ENCODE measurements at regions not wholly inside any gene's neighbourhood (a gene's known extent, or its start where the extent isn't known, plus 50 kb on each side); places are given as distances from the start of the nearest gene placed in this dataset.

GRCh38 chr3:82293435-82293834 is 532.0 kb upstream of the GBE1 start:
- Histone ChIP-seq H3K9me3 (no peaks in the 10 kb centered on the region), H3K36me3 (no peaks in the 10 kb centered on the region), H3K27ac (no peak overlapping the region), H3K4me1 (no peaks in the 10 kb centered on the region), H3K4me3 (no peak overlapping the region), H3K27me3 (no peaks in the 10 kb centered on the region)
- TF ChIP-seq POLR2AphosphoS5 (IDR thresholded peaks at IDR 0.05) (no peak), CTCF (IDR thresholded peaks at IDR 0.05) (no peak), EP300 (IDR thresholded peaks at IDR 0.05) (no peak), POLR2A (IDR thresholded peaks at IDR 0.05) (no peak)
- no peak for ATAC-seq (ENCODE audit: low FRiP score in 2 of 2)
- DNase-seq = no peak
- 71 to 73% methylated on average over 1 of the region's 1 CpG for WGBS, 2 donors

GRCh38 chr3:82287562-82287961 is 526.1 kb upstream of the GBE1 start:
- Histone ChIP-seq H3K27ac (no peak overlapping the region), H3K4me3 (no peak overlapping the region), H3K4me1 (no peaks in the 10 kb centered on the region), H3K27me3 (no peaks in the 10 kb centered on the region), H3K9me3 (no peaks in the 10 kb centered on the region), H3K36me3 (no peaks in the 10 kb centered on the region)
- TF ChIP-seq POLR2A (IDR thresholded peaks at IDR 0.05) = no peak
- no peak for TF ChIP-seq POLR2AphosphoS5 (IDR thresholded peaks at IDR 0.05)
- no peak for TF ChIP-seq CTCF (IDR thresholded peaks at IDR 0.05)
- no peak for TF ChIP-seq EP300 (IDR thresholded peaks at IDR 0.05)
- no peak for DNase-seq
- WGBS, 2 donors = 91 to 97% methylated on average over 1 to 3 of the region's 3 CpGs
- ATAC-seq (ENCODE audit: low FRiP score in 2 of 2) = no peak

GRCh38 chr3:82281205-82281604 is 519.8 kb upstream of the GBE1 start:
- H3K27ac ChIP-seq = no peak overlapping the region
- no peaks in the 10 kb centered on the region for H3K4me1 ChIP-seq
- no peak overlapping the region for H3K4me3 ChIP-seq
- no peaks in the 10 kb centered on the region for H3K9me3 ChIP-seq
- TF ChIP-seq EP300 (IDR thresholded peaks at IDR 0.05) = no peak
- WGBS, 2 donors = 70 to 80% methylated on average over 3 of the region's 3 CpGs
- no peaks in the 10 kb centered on the region for H3K36me3 ChIP-seq
- DNase-seq (no peak), ATAC-seq (ENCODE audit: low FRiP score in 2 of 2) (no peak)
- no peaks in the 10 kb centered on the region for H3K27me3 ChIP-seq

GRCh38 chr3:82276992-82277391 is 515.5 kb upstream of the GBE1 start:
- WGBS, 2 donors = 60 to 76% methylated on average over 1 of the region's 1 CpG
- Histone ChIP-seq H3K36me3 (no peaks in the 10 kb centered on the region), H3K27me3 (no peaks in the 10 kb centered on the region), H3K9me3 (no peaks in the 10 kb centered on the region), H3K27ac (no peak overlapping the region), H3K4me1 (no peaks in the 10 kb centered on the region), H3K4me3 (no peak overlapping the region)
- TF ChIP-seq POLR2AphosphoS5 (IDR thresholded peaks at IDR 0.05) (no peak), EP300 (IDR thresholded peaks at IDR 0.05) (no peak), CTCF (IDR thresholded peaks at IDR 0.05) (no peak), POLR2A (IDR thresholded peaks at IDR 0.05) (no peak)
- ATAC-seq (ENCODE audit: low FRiP score in 2 of 2) (no peak), DNase-seq (no peak)

- no peak overlapping the region for H3K4me3 ChIP-seq
- H3K4me1 ChIP-seq = no peaks in the 10 kb centered on the region
- H3K27me3 ChIP-seq = no peaks in the 10 kb centered on the region
- no peak overlapping the region for H3K27ac ChIP-seq
- no peaks in the 10 kb centered on the region for H3K9me3 ChIP-seq
- ATAC-seq (ENCODE audit: low FRiP score in 2 of 2) (no peak), DNase-seq (no peak)
- no peak for TF ChIP-seq POLR2AphosphoS5 (IDR thresholded peaks at IDR 0.05)
- no peak for TF ChIP-seq EP300 (IDR thresholded peaks at IDR 0.05)
- no peak for TF ChIP-seq POLR2A (IDR thresholded peaks at IDR 0.05)
- TF ChIP-seq CTCF (IDR thresholded peaks at IDR 0.05) = no peak
- no peaks in the 10 kb centered on the region for H3K36me3 ChIP-seq
Observed at GRCh38 chr3:82274897-82275296, 513.5 kb upstream of the GBE1 start.

Data from upper lobe of left lung (tissue), 6 donors.